Nucleus accumbens (tissue), 56 donors: ENCODE measurements at regions not wholly inside any gene's neighbourhood (a gene's known extent, or its start where the extent isn't known, plus 50 kb on each side); places are given as distances from the start of the nearest gene placed in this dataset.
"Not testable (repeated sequence)": the region's sequence is repeated elsewhere in the genome, so short reads cannot be mapped to it uniquely, and the experiment has no call there.

Source experiments
- DNase-seq, 56 donors: peaks; one replicate each; lab custom pipeline; 2025; lab: John Stamatoyannopoulos, UW

GRCh38 chr6:155916846-155917624 lies 461.4 kb upstream of the NOX3 start:
- no peak for DNase-seq

DNA sequence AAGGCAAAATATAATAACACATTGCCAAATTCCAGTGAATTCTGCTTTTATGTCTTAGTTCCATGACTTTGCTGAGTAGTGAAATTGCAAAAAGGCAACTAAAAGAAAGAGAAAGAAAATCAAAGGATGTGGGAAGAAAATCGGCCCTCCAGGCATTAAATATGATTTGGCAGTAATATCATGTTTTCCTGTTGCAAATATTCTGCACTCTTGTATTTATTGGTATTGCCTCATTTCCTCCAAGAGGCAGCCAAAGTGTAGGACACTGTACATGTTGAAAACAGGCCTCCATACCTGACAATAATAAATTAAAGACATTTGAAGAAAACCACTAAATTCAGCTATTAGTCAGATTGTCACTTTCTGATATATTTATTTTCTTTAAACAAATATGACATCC lies 460.0 kb upstream of the NOX3 start:
- no peak for DNase-seq

- DNase-seq, result no peak
These were observed 458.2 kb upstream of the NOX3 start for GRCh38 chr6:155913816-155914215.

GRCh38 chr6:155909710-155910109 lies 454.1 kb upstream of the NOX3 start:
- no peak for DNase-seq

DNA sequence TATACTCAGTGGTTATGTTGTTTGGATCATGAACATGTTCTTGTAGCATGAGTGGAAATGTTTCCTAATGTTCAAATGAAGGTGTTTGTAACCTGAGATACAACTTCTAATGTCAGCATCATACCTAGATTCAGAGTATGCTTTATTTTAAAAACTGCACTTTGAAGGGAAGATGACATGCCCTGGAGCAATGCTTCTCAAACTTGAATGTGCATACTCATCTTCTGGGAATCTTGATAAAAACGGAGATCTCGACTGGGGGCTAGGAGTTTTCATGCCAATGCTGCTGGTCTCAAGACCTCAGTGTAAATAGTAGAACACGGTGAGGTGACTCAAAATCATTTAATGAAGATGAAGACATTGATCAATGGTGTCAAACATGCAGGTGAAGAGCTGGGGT lies 440.0 kb upstream of the NOX3 start:
- no peak for DNase-seq

DNA sequence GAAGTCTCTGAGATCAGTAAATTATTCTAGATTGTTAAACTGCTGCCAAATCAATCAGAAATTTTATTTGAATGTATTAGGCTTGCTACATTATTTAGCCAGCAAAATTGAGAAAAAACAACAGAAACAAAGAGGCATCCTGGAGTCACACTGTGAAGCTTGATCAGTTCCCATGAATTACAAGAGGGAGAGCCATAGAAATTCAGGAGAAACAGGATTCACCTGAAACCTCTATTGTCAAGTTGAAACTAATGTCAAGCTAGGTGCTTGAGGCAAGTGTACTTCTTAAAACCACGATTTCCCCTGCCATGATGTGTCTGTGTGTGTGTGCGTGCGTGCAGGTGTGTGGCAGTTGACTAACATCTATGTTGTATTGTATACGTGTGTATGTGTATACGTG lies 439.1 kb upstream of the NOX3 start:
- DNase-seq, result no peak

GRCh38 chr6:155894262-155894661 lies 438.6 kb upstream of the NOX3 start:
- no peak for DNase-seq

- no peak for DNase-seq
These were observed 434.8 kb upstream of the NOX3 start for GRCh38 chr6:155890409-155890808.

DNA sequence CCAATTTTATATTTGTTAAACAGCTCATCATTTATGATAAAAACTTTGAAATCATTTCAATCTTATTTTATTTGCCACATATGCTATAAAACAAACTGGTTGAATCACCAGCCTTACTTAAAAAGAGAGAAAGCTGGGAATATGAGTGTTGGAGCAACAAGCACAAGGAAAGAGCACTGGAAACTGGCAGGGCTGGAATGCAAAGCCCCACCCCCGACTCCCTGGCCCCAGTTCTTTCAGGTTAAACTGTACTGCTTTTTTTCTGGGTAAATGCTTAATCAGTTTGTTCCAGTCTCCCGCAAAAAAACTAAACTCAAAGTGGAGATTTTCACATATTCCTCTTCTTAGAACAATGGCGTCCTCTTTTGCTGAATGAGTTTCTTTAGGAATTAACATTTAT lies 433.8 kb upstream of the NOX3 start:
- no peak for DNase-seq

DNA sequence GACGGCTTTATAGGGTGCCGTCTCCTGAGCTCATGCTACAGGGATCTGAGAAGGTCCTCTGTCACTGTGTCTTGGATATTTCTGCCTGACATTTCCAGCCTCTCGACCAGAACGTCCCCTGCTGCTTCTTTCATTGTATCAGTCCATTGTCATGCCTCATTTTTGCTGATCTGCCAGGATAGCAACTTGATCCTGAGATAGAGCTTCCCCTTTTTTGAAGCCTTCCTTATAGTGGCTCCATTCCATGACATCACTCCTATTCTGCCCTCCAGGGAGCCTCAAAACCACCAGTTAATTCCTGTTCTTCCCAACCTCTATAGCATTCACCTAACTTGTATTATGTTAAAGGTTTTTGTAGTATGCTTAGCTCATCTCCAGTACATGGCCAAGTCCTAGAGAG lies 431.8 kb upstream of the NOX3 start:
- no peak for DNase-seq

DNA sequence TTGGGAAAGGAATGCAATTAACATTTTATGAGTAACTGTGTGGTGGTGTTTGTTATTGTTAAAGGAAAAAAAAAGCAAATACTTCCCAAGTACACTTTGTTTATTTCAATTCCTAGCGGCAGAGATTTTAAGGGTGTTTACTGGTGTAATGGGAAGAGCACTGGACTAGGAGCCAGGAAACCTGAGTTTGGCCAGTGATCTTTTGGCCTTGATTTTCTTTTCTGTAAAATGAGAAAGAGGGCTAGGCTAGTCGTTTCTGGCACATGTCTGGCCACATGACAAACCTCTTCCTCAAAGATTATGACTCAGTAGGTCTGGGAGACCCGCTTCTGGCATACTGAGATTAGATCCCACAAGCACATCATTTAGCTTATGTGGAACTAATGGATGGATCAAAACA lies 428.1 kb upstream of the NOX3 start:
- DNase-seq, result no peak

DNA sequence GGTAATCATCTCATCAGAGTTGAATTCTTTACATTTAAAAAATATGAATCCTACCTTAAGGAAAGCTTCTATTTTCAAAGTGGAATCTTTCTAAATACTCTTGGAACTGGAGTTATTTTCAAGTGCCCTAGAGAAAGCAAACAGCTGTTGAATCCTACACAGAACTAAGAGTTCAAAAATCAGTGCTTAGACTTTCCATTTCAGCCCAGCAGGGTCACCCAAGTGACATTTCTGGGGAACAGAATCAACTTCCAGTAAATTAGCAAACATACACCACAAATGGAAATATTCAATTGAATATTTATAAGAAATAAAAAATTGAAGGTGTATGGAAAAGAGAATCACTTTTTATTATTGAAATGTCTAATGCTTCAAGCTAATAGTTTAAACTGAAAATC lies 427.7 kb upstream of the NOX3 start:
- DNase-seq, result no peak

DNA sequence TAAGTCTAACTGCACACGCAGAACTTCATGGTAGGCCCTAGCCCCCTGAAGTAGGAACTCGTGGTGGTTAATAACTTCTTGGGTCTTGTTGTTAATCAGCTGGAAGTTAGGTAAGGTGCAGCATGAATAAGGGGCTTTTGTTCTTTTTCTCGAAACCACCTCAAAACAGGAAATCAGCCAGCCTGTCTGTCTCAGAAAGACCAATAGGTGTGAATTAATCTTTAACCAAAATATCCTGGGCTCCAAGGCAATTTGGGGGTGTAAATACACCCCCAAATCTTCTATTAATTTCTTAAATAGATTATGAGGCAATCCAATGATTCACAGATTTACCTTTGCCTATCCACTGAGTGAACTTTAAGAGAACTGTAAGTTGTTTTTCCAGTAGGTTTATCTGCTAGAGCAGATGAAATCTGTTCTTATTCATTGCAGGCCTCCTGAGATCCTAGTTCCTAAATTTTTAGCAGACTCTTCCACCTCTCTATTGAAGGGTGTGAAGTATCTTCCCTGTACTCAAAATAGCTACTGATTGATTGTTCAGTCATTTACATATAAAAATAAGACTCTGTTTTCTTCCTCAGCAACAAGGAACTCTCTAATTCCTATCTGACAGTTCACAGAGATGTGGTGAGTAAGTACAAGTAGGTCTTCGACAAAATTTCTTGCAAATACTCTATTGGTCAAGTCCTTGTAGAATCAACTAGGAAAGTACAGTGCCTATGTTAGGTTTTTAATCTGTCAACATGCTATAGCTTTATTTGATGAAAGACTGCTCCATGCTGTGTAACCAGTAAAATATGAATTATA lies 427.1 kb upstream of the NOX3 start:
- no peak for DNase-seq

GRCh38 chr6:155881826-155882526 lies 426.3 kb upstream of the NOX3 start:
- no peak for DNase-seq

DNA sequence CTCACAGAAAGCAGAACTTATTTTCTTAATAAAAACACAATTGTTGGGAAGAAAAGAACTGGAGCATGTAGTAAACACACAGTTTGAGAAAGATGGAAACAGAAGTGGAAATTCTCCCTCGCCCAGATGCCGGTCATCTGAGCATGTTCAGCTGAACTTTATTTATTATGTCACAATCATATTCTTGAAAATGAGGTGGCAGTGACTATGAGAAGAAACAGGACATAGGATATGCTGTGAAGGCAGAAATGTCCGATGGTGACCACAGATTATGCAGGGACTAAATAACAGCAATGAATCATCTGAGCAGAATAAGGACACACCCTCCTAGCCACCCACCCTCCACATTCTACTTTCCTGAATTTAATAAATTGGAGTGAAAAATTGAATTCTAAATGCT lies 425.3 kb upstream of the NOX3 start:
- no peak for DNase-seq

GRCh38 chr6:155872961-155873360 lies 417.3 kb upstream of the NOX3 start:
- DNase-seq, result no peak

DNA sequence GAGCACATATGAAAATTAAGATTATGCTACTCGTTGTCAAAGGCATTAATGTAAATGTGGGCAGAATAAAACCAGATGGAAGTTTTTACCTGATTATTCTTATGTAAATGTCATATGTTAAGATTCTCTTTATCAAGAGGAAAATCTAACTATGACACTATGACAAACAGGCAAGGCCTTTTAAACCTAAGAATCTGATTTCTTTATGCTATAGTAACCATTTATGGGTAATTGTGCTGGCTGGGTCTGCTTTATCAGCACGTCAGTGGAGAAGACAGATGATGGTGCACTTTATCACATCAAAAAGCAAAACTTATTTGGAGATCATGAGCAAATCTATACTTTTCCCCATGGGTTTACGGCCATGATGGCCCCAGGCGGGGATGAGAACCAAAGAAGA lies 412.0 kb upstream of the NOX3 start:
- DNase-seq, result no peak

DNA sequence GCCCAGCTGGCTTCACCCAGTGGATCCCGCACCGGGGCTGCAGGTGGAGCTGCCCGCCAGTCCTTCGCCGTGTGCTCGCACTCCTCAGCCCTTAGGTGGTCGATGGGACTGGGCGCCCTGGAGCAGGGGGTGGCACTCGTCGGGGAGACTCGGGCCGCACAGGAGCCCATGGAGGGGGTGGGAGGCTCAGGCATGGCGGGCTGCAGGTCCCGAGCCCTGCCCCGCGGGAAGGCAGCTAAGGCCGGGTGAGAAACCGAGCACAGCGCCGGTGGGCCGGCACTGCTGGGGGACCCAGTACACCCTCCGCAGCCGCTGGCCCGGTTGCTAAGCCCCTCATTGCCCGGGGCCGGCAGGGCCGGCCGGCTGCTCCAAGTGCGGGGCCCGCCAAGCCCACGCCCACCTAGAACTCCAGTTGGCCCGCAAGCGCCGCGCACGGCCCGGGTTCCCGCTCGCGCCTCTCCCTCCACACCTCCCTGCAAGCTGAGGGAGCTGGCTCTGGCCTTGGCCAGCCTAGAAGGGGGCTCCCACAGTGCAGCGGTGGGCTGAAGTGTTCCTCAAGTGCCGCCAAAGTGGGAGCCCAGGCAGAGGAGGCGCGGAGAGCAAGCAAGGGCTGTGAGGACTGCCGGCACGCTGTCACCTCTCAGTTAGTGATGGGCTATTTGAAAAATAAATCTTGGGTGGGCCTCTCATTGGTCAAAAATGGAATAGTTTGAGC lies 411.2 kb upstream of the NOX3 start:
- not testable (repeated sequence) for DNase-seq

GRCh38 chr6:155861821-155862220 lies 406.2 kb upstream of the NOX3 start:
- DNase-seq, result no peak

- not testable (repeated sequence) for DNase-seq
These were observed 403.3 kb upstream of the NOX3 start for GRCh38 chr6:155858906-155859305.

GRCh38 chr6:155854787-155855186 lies 399.1 kb upstream of the NOX3 start:
- no peak for DNase-seq
